HG02623 (cell line): ENCODE measurements at regions not wholly inside any gene's neighbourhood (a gene's known extent, or its start where the extent isn't known, plus 50 kb on each side); places are given as distances from the start of the nearest gene placed in this dataset.

Source experiments
- ATAC-seq: cut with Tn5 transposase; IDR thresholded peaks from one replicate; pipeline ENCODE4 v1.9.1; 2021; ENCODE audit warnings: moderate library complexity; ENCODE audit not compliant: unreplicated experiment

DNA sequence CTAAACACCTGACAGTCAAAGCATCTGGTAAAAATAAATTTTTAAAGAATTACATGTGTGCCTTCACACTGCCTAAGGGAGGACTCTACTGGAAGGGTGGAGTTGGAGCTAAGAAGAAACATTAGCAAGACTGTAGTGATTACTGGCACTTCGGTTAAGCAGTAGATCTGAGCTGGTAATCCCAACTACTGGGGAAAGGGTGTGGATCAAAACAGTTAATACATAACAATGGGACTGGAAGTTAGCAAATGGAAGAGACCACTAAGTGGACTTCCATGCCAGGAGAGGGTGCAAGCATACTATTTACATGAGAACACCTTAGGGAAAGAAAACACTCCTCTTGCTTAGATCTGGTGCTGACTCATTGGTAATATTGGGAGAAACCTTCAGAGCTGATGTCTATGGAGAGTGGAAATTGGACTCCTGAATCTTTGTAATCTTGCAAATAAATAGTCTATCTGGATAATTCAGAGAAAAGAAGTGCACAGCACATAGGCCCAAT lies 519.6 kb upstream of the LINC00305 start:
- ATAC-seq: no peak

DNA sequence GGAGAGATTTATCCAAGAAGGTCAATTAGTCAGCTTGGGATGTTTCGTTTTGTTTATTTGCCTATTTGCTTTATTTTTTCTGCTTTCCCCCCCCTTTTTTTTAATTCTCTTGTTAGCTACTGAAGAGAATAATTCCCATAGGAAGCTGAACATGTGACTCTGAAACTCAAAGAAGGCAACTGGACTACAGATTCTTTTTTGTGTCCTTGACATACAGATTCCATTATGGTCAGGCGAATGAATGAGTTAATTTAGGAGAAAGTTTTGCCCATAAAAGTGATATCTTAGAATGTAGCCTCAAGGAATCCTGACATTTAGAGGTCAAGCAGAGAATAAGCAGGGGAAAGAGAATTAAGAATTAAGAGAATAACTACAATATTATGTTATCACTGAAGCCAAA lies 514.2 kb upstream of the LINC00305 start:
- ATAC-seq: no peak

DNA sequence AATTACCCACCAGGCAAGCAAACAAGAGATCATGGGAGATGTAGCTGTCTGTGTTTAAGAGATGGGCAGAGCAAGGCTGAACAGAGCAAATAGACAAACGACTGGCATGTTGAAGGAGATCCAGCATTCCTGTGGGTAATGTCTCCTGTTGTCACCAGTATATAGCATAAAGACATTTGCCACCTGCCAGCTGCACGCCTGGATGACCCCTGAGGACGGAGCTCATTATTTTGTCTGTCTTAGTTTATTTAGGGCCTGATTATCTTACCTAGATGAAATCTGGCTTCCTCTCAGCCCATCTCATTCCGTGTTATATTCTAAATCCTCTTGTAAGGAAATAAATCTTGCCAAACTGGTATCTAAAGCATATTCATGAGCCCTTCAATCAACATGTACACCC lies 510.3 kb upstream of the LINC00305 start:
- ATAC-seq: no peak

DNA sequence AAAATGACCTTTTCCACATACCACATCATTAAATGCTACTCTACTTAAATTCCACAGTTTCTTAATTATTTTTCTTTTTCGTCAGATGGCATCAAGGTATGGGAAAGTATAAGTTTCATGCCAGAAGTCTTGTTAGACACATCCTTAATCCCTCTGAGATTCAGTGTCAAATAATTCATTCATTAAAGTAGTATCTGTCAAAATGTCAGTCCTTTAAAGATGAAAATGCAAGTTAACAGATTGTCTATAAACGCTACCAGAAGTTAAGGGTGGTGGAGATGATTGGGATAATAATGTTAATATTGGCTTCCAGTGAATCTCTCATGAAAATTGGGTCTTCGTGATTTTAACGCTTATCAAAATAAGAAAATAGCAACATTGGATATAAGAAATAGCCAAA lies 504.2 kb upstream of the LINC00305 start:
- ATAC-seq: no peak

DNA sequence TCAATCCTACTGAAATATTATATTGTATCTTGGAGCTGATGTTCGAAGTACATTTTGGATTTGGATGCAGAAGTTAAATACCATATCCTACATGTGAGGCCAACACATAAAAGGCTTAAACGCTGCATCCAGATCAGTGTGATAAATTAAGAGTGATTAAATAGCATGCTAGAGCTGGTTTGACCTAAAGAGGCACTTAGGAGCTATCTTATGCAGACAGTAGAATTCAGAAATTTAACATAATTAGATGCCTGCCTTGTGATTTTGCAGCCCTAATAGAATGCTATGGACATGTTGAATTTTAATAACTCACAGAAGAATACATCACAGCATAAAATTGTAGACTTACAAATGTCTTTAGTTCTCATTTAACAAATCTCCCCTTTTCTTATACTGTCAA lies 501.2 kb upstream of the LINC00305 start:
- no peak for ATAC-seq

DNA sequence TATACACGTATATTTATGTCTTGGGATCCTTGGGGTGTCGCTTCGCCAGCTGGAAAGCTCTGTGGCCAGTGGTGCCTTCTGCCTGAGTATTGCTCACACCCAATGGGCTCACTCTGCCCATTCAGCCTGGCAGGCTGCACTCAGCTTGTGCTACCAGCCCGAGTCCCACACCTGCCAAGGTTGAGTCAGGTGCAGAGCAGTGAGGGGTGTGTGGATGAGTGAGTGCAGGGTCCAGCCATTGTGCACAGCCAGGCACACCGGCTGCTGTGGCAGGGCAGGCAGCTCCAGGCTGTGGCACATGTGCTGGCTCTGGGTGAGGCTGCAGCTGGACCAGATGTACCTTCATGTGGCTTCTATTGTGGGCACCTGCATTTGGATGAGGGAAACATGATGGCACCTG lies 496.9 kb upstream of the LINC00305 start:
- no peak for ATAC-seq

DNA sequence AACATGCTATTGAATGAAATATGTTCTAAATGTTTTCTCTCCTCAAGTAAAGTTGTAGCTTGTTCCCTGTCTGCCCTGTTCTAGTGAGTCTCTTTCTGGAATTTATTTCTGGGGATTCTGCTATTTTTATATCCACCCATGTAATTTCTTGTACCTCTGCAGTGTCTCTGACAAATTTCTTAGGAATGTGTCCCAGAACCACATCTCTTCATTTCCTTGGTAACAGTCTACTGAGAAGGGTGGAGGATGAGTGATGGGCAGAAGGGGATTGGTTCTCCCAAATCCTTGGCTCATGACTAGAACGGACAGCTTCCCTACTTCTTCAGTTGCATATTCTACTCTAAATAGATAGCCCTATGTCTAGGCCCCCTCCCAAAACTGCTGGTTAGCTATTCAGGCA lies 490.6 kb upstream of the LINC00305 start:
- ATAC-seq: no peak

DNA sequence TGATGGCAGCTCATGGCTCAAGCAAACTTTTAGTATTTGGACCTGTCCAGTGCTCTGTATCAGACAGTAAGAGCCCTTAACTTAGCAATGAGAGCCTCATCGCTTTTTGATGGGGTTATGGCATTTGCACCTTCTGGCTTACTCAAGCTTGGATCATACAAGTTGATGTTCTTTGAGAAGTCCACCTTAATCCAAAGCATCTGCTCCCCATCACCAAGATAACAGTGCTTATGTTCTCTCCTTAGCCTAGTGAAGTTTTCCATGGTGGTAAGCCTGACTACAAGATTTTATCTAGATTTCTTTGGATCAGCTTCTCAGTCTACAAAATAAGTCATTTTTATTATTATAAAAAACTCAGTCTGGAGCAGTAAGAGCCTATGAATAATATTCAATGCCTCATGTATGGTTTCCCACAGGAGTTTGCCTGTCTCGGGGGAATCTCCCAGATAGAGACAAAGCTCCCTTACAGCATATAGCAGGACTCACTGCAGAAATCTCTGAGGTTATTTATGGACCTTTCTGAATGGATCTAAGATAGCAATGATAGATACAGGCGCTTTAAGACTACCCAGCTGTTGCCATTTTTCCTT lies 472.2 kb upstream of the LINC00305 start:
- ATAC-seq: no peak

DNA sequence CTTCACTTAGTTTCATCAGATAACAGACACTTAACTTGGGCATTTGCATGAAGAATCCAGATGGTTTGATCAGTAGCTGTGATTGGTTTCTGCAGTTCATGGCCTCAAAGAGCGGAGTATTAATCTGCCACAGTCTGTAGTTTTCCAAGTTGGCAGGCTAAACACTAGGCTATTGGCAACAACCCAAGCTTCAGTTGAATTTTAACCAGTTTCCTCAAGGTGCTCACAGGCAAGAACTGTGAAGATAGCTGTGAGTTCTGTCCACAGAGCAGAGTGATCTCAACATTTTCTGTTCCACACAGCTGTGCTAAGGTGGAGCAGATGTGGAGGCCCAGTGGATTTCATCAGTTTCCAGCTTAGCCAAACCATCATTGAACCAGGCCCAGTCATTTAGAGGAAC lies 469.5 kb upstream of the LINC00305 start:
- ATAC-seq: no peak

DNA sequence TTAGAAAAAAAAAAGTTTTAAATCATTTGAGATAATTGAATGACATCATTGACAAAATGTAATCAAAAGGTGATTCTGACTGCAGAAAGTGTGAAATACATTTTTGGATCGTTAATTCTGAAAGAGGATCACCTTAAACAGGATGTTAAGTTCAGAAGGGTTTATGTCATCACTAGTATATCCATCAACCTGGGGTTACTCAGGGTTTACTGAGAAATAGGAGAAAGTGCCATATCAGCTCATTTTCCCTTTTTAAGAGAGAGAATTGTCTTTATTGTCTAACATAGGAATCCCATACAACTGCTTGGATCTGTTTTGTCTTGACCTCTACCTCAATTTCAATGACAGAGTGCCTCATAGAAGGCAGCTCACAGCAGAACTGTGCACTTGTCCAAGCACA lies 466.1 kb upstream of the LINC00305 start:
- ATAC-seq: no peak

DNA sequence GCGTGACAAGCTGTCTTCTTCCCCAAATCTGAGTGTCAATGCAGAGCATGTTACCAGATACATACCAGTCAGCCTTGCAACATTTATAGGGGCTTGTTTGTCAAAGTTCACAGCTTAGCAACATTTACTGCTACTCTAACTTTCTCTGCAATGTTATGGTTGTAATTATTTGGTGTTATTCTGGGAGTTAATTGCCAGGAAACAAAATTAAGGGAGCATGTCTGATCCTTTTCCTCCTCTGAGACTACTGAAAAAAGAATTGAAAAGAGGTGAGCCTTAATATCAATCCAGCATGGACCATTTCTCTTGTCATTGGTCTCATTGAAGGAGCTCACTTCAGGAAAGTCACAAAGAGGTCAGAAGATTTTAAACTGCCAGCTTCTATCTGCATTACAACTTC lies 465.6 kb upstream of the LINC00305 start:
- no peak for ATAC-seq

DNA sequence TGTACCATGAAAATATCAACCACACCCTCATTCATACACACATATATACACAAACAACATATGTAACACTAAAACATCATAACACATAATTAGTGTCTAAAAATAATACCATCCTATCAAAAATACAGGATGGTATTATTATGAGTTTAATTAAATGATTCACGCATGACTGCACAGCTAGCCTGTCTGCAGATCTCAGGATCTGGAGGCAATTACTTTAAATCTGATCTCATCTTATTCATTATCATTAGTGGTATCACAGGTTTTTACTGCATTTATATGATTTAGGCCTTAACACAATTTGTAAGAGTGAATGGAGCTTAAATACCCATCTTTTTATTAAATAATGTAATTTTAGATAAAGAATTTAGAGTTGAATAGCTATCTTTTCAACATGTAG lies 443.4 kb upstream of the LINC00305 start:
- ATAC-seq: no peak

DNA sequence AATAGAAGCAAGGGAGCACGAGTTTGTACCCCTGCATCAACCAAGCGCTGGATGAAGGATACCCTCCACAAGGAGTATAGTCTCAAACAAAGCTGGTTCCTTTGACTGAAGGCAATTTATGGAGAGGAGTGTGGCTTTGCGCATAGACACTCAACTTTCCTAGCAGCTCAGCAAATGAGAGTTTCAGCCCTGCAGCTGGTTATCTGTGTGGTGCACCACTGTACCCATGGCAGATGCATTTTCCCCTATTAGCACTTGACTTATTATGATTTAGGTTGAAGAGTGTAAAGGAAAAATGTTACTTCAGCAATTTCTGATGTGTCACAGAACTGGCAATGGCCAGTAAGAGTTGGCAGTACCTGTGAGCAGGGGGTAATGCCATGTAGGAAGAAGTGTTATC lies 440.1 kb upstream of the LINC00305 start:
- ATAC-seq: no peak

DNA sequence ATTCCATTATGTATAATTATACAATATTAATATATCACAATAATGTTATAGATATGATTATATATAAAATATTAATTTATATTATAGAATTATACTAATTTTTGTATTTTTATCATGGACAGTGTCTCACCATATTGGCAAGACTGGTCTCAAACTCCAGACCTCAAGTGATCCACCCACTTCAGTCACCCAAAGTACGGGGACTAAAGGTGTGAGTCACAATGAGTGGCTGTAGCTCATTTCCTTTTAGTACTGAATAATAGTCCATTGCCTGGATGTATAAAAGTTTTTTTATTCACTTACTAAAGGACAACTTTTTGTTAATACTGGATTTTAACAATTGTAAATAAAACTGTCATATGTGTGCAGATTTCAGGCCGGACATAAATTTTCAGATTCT lies 417.6 kb upstream of the LINC00305 start:
- ATAC-seq: no peak

DNA sequence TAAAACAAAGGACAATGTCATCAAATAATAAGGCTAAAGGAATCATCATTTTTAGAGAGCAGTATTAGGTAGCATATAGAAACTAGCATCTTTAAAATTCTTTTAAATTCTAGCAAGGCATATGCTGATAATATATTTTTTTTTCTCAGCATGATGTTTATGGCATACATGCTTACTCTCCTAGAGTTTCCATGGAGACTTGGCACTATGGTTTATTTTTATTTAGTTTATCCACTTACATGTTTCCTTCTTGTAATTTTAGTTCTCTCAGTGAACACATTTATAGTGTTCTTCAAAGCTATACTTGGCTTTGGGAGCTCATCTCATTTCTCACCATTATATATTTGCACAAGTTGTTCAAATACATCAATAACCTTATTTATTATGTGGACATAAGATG lies 413.8 kb upstream of the LINC00305 start:
- no peak for ATAC-seq

DNA sequence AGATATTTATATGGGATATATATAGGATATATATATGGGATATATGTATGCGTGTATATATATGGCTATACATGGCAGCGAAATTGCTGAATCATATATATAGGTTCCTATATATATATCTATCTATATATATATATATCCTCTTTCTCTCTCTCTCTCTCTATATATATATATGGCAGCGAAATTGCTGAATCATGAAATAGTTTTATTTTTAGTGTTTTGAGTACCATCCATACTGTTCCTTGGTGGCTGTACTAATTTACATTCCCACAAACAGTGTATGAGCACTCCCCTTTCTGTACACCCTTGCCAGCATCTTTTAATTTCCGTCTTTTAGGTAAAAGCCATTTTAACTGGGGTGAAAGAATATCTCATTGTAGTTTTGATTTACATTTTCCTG lies 397.6 kb upstream of the LINC00305 start:
- ATAC-seq: no peak

DNA sequence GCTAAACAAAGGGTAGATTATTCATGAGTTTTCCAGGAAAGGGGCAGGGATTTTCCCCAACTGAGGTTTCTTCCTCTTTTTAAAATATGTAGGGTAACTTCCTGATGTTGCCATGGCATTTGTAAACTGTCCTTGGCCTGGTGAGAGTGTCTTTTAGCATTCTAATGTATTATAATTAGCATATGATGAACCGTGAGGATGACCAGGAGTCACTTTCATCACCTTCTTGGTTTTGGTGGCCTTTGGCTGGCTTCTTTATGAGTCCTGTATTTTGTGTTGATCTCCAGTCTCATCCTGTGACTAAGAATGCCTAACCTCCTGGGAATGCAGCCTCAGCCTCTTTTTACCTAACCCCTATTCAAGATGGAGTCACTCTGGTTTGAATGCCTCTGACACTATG lies 391.0 kb upstream of the LINC00305 start:
- ATAC-seq: no peak

DNA sequence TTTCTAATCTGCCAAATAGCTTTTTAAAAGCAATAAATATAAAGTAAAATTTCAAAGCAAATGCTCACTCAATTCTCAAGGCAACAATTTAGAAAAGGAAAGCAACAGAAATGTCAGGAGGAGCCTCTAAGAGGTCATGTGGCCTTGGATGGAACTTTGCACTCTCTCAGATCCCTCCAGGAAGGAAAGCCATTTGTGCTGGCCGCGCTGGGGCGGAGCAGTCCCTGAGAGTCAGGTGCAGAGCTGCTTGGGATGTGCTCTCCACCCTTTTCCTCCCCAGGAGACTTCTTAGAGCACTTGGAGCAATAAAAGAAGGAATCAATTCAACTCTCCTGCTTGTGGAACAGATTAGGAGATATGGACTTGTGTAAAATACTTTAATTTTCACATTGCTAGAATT lies 379.8 kb upstream of the LINC00305 start:
- ATAC-seq: no peak

DNA sequence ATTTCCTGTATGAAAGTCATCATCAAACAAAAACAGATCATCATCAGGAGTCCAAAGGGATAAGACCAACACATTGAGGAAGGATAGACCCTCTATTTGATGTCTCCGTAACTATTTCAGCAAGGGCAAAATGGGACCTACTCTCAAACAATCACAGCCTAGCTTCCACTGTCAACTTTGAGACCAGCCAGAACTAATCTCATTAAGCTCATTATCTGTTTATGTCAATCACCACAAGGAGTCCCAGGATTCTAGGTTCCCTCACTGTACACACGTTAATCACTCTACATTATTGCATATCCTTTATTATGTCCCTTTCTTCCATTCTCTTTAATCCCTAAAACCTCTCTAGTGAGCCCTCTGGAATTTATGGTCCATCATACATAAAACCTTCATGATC lies 370.3 kb upstream of the LINC00305 start:
- no peak for ATAC-seq

DNA sequence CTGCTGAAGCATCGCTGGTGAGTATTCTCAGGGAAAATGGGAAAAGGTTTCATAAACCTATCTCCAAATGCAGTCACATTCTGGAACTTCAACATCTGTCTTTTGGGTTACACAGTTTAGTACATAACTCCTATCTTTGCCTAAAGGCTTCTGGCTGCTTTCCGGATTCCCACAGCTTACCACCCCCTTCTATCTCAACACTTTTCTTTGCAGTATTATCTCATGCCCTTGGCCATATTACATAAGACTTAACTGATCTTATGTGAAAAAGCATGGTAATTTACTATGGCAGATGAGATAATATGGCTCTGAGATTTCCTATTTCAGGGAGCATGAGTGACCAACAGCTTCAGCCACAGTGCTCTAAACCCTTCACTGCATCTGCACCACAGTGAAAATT lies 369.3 kb upstream of the LINC00305 start:
- no peak for ATAC-seq

DNA sequence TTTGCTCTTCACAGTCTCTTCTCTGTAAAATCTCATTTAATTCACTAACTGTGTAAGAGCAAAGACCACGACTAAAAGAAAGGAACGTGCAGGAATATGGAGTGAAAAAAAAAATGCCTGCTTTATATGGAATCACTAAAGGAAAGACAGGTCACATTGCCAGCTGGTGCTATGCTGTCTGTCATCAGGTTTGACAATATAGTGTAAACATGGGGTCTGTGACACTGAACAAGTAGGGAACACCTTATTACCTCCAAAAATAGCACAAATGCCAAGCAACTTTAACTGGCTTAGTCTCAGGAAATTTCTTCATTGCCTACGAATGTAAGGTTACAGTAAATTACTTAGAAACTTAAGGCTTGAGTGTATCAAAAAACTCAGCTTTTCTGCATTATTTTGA lies 364.5 kb upstream of the LINC00305 start:
- no peak for ATAC-seq

DNA sequence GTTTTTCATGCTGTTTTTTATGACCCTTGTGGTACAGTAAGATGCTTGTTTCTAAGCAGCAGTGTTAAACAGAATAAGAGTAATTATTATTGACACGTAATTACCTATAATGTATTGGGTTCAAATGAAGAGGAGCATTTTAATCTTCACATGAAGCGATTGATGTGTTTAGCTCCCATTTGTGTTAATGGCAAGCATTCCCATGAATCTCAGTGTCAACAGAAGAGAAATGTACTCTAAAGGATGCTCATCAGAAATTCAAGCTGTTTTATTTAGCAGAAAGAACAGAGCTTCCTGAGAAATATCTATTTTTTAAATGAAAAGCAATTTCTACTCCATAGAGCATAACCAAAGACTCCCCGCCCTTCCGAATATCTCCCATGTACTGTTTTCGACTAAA lies 341.3 kb upstream of the LINC00305 start:
- ATAC-seq: no peak

DNA sequence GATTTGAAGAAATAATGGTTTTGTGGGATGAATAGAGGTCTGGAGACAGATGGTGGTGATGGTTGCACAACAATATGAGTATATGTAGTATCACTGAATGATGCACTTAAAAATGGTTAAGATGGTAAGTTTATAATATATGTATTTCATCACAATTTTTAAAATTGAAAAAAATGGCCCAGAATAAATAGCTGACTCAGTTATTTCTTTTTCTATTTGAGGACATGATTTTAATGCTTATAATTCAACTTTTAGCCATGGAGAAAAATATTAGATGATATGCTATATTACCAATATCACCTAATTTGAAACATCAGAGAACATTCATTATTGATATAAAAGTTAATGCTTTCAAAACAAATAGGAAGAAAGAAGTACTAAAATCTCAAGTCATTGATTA lies 339.8 kb upstream of the LINC00305 start:
- ATAC-seq: no peak

DNA sequence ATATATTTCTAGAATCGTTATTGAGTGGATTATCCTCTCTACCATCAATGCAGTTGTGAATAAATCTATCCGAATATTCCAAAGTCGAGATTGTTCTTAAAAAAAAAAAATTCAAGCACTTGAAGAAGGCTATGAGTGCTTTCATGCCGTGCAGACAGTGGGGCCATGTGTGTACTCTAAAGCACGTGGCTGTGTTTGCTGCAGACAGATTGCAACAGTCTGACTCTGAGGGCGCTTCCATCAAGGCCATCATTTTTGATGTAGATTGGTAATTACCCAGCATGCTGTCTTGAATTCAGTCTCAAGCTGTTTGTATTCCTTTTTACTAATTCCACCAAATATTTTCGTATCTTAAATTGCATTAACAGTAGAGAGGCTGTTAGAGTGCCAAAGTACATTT lies 325.9 kb upstream of the LINC00305 start:
- ATAC-seq: no peak
